ENCODE measurements at regions not wholly inside any gene's neighbourhood (a gene's known extent, or its start where the extent isn't known, plus 50 kb on each side); places are given as distances from the start of the nearest gene placed in this dataset.

GRCh38 chr6:91637217-91637616, 1050.3 kb upstream of the MAP3K7 start:
- Histone ChIP-seq H3K4me2 (ENCODE audit: insufficient read depth in 1 of 2, low read depth in 2 of 2, low read length in 2 of 2) (no peak overlapping the region), H3K4ac (replicated peaks; ENCODE audit: insufficient read length, low read depth, low read length) (no peak overlapping the region), H4K20me1 (replicated peaks in 1 of 2; ENCODE audit: control insufficient read depth in 1 of 2, insufficient read depth in 2 of 2, low read length in 2 of 2) (no peaks in the 10 kb centered on the region), H2AFZ (ENCODE audit: low read length) (no peak overlapping the region), H2BK12ac (ENCODE audit: low read depth, low read length) (no peak overlapping the region), H3K14ac (ENCODE audit: insufficient read length) (no peak overlapping the region), H3K23ac (ENCODE audit: insufficient read length) (no peak overlapping the region), H3K79me1 (ENCODE audit: low read depth, low read length) (no peaks in the 10 kb centered on the region), H4K91ac (replicated peaks; ENCODE audit: insufficient read length, low read length) (no peak overlapping the region), H3K23me2 (ENCODE audit: low read depth, low read length) (no peaks in the 10 kb centered on the region), H3K79me2 (ENCODE audit: control insufficient read depth in 1 of 2, insufficient read depth in 2 of 2, low read length in 2 of 2) (no peaks in the 10 kb centered on the region), H2BK5ac (ENCODE audit: low read depth, low read length) (no peak overlapping the region), H2BK15ac (ENCODE audit: low read length) (no peak overlapping the region), H4K8ac (ENCODE audit: extremely low read depth, insufficient read depth, low read length) (no peak overlapping the region), H3K27ac (ENCODE audit: low read depth, low read length) (no peak overlapping the region), H3K4me3 (ENCODE audit: extremely low read depth in 1 of 4, insufficient read depth in 2 of 4, low read depth in 3 of 4, low read length in 4 of 4) (no peak overlapping the region), H3K56ac (replicated peaks; ENCODE audit: insufficient read length, low read depth, low read length) (no peak overlapping the region), H2BK20ac (ENCODE audit: low read length) (no peak overlapping the region), H3K4me1 (replicated peaks in 1 of 4; ENCODE audit: control insufficient read depth in 3 of 4, insufficient read depth in 4 of 4, low read length in 3 of 4) (peaks cover 0 to 4% (median 3%) of the 10 kb centered on the region in 4 experiments; a peak in 2 of 7 replicates), H3K9ac (replicated peaks in 1 of 4; ENCODE audit: extremely low read depth in 1 of 4, low read depth in 3 of 4, low read length in 3 of 4) (no peak overlapping the region), H3K18ac (ENCODE audit: extremely low read depth, low read length) (no peak overlapping the region), H4K5ac (ENCODE audit: insufficient read length, low read depth, low read length) (no peak overlapping the region), H2BK120ac (replicated peaks; ENCODE audit: low read depth, low read length) (no peak overlapping the region), H3K9me3 (ENCODE audit: insufficient read depth in 2 of 2, low read depth in 1 of 2, low read length in 1 of 2) (no peaks in the 10 kb centered on the region), H3K27me3 (replicated peaks in 1 of 4; ENCODE audit: control insufficient read depth in 3 of 4, extremely low read depth in 1 of 4, insufficient read depth in 3 of 4, low read length in 3 of 4) (no peaks in the 10 kb centered on the region), H3K36me3 (ENCODE audit: control insufficient read depth in 2 of 4, insufficient read depth in 4 of 4, low read length in 3 of 4) (no peaks in the 10 kb centered on the region), H2AK5ac (ENCODE audit: low read depth, low read length) (no peak overlapping the region)
- ChIA-PET POLR2A (ENCODE audit: partially characterized antibody) (no interaction called here), CTCF (ENCODE audit: partially characterized antibody) (interaction anchor here (1.1 kb wide), 1 partner anchor 206 kb away, joined by 3 read pairs; no protein-coding TSS in a partner anchor)
- FAIRE-seq = no peak
- no peak for DNase-seq (ENCODE audit: low read depth in 1 of 2, low spot score in 2 of 2)
- 95% methylated on average over 1 of the region's 1 CpG; no CpG with 5 or more reads in 1 of the 2 experiments for WGBS, 2 experiments (ENCODE audit: extremely low coverage in 1 of 2, insufficient coverage in 1 of 2, insufficient read length in 1 of 2, insufficient replicate concordance in 2 of 2, low coverage in 1 of 2, low lambda C conversion rate in 2 of 2, missing lambda C conversion rate in 1 of 2)
- TF ChIP-seq BACH1 (IDR thresholded peaks at IDR 0.05; ENCODE audit: low read length) (no peak), HDAC6 (IDR thresholded peaks at IDR 0.05; ENCODE audit: low read depth, low read length) (no peak), PHF8 (conservative IDR thresholded peaks at IDR 0.05; ENCODE audit: low read depth, low read length) (no peak), JUND (IDR thresholded peaks at IDR 0.05; ENCODE audit: low read length) (no peak), TAF1 (IDR thresholded peaks at IDR 0.05; ENCODE audit: low read depth, low read length) (no peak), SIX5 (IDR thresholded peaks at IDR 0.05; ENCODE audit: low read depth, low read length) (no peak), TEAD4 (IDR thresholded peaks at IDR 0.05; ENCODE audit: low read depth, low read length) (no peak), CEBPB (IDR thresholded peaks at IDR 0.05; ENCODE audit: low read depth, low read length) (no peak), SP4 (IDR thresholded peaks at IDR 0.05; ENCODE audit: low read length) (no peak), SRF (IDR thresholded peaks at IDR 0.05; ENCODE audit: low read depth, low read length) (no peak), CHD2 (IDR thresholded peaks at IDR 0.05; ENCODE audit: low read length) (no peak), NRF1 (IDR thresholded peaks at IDR 0.05; ENCODE audit: low read depth, low read length) (no peak)

All from H1 (cell line).